Testis (tissue), 2 donors: ENCODE measurements at regions not wholly inside any gene's neighbourhood (a gene's known extent, or its start where the extent isn't known, plus 50 kb on each side); places are given as distances from the start of the nearest gene placed in this dataset.

Experiments used
- CTCF ChIP-seq, 3 experiments: fragments of 450-650 bp in 2 of 3; fragments of 200-600 bp in 1 of 3; sonication (generic) in 1 of 3; IDR thresholded peaks; one replicate each; pipeline ENCODE4 v1.5.1; 2016 to 2019; ENCODE audit warnings: antibody characterized with exemption in 3 of 3, mild to moderate bottlenecking in 2 of 3, moderate library complexity in 1 of 3
- POLR2A ChIP-seq: fragments of 450-650 bp; IDR thresholded peaks from one replicate; pipeline ENCODE4 v1.6.1; 2017; ENCODE audit warnings: antibody characterized with exemption, mild to moderate bottlenecking, moderate library complexity

- no peak for TF ChIP-seq CTCF (IDR thresholded peaks at IDR 0.05)
- no peak for TF ChIP-seq POLR2A
Measured at GRCh38 chr3:159734681-159735080, 254.0 kb upstream of the IL12A start.
